Muscle of leg (tissue), 3 donors: ENCODE measurements at regions not wholly inside any gene's neighbourhood (a gene's known extent, or its start where the extent isn't known, plus 50 kb on each side); places are given as distances from the start of the nearest gene placed in this dataset.

Experiments used
- DNase-seq: peaks from one replicate; pipeline ENCODE4 v3.0.0; 2013
- H3K27ac ChIP-seq: one replicate; pipeline ENCODE4 v1.5.1; 2013; ENCODE audit warnings: mild to moderate bottlenecking, low read length, control low read depth
- H3K27me3 ChIP-seq: one replicate; pipeline ENCODE4 v1.6.1; 2013; ENCODE audit warnings: low read length; ENCODE audit not compliant: control insufficient read depth, insufficient read depth
- H3K36me3 ChIP-seq: one replicate; pipeline ENCODE4 v1.6.1; 2013; ENCODE audit warnings: low read length; ENCODE audit not compliant: control insufficient read depth, insufficient read depth
- H3K4me1 ChIP-seq: one replicate; pipeline ENCODE4 v1.6.1; 2013; ENCODE audit warnings: low read length; ENCODE audit not compliant: control insufficient read depth, insufficient read depth
- H3K4me3 ChIP-seq: one replicate; pipeline ENCODE4 v1.5.1; 2013; ENCODE audit warnings: low read length, control low read depth
- H3K9me3 ChIP-seq: replicated peaks from 2 replicates; pipeline ENCODE4 v1.6.1; 2013; ENCODE audit warnings: low read depth, low read length; ENCODE audit not compliant: control insufficient read depth
- WGBS: methylation state at CpG from one replicate; pipeline ENCODE4 v1.1.5; 2013; ENCODE audit warnings: missing lambda C conversion rate; ENCODE audit not compliant: insufficient coverage; 5-methylcytosine and 5-hydroxymethylcytosine counted together

DNA sequence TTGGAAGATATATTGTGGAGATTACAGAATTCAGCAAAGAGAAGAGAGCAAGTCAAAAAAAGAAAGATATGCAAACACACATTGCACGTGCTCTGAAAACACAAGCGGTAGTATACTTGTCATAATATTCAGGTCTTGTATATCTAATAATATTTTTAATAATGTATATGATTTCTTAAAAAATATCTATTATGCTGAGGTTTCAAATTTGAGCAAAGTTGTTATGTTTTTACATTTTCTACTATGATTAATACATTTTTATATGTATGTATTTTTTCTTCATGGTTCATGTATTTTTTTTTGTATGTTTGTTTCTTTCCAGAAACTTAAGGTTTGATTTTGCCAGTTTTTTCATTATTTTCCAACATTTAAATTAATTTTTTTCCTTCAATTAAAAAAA lies 752.4 kb upstream of the VSTM2A start:
- peaks cover 3% of the 10 kb centered on the region for H3K9me3 ChIP-seq
- H3K36me3 ChIP-seq, result no peaks in the 10 kb centered on the region
- H3K27ac ChIP-seq, result no peak overlapping the region
- DNase-seq, result no peak
- no peak overlapping the region for H3K4me3 ChIP-seq
- H3K4me1 ChIP-seq, result no peaks in the 10 kb centered on the region
- no peaks in the 10 kb centered on the region for H3K27me3 ChIP-seq
- no CpG with 5 or more reads among the region's 2 CpGs for WGBS

DNA sequence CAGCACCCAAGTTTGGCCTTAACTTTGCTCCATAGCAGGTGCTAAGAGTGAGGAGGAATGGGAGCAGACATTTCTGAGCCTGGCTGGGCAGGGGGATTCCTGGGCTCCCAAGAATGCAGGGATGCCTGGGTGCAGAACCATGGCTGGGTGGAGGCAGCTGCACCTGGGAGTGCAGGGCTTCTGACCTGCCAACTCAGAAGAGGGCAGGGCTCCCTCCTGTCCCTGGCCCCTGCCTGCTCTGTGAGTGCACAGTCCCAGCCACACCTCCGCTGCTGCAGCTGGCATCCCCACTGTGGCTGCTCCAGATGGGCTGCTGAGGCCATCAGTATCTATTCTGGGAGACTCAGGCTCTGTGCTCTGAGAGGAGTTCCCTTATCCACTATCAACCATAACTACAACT lies 747.4 kb upstream of the VSTM2A start:
- H3K4me3 ChIP-seq, result no peak overlapping the region
- H3K4me1 ChIP-seq, result no peaks in the 10 kb centered on the region
- H3K9me3 ChIP-seq, result peaks cover 3% of the 10 kb centered on the region
- no peaks in the 10 kb centered on the region for H3K36me3 ChIP-seq
- 75% methylated on average over 1 of the region's 1 CpG for WGBS
- no peaks in the 10 kb centered on the region for H3K27me3 ChIP-seq
- no peak overlapping the region for H3K27ac ChIP-seq
- DNase-seq, result no peak

DNA sequence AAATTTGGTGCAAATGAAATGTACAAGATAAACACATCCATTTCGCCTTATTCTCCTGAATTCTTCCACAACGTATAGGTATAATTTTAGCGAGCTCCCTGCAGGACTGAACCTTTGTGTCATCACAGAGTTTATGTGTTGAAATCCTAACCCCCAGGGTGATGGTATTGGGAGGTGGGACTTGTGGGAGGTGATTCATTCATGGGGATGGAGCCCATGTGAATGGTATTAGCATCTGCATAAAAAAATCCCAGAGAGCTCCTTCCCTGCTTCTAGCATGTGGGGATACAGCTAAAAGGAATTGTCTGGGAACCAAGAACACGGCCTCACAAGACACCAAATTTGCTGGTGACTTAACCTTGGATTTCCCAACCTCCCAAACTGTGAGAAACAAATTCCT lies 741.4 kb upstream of the VSTM2A start:
- H3K27me3 ChIP-seq, result no peaks in the 10 kb centered on the region
- no CpG with 5 or more reads among the region's 4 CpGs for WGBS
- H3K36me3 ChIP-seq, result no peaks in the 10 kb centered on the region
- H3K9me3 ChIP-seq, result no peaks in the 10 kb centered on the region
- H3K4me3 ChIP-seq, result no peak overlapping the region
- no peaks in the 10 kb centered on the region for H3K4me1 ChIP-seq
- H3K27ac ChIP-seq, result no peak overlapping the region
- no peak for DNase-seq

DNA sequence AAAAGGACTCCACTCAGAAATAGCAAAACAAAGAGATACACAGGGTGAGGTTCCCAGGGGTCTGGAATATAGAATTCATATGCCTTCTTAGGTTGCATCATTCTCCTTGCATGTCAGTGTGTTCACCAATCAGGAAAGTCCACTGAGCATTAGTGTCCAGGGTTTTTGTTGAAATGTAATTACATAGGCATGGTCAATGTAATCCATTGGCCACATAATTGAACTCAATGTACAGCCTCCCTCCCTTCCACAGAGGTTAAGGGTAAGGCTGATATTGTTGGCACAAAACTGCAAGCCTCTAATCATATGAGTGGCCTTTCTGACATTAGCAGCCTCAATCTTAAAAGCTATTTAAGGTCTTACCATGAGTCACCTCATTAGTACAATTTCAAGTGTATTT lies 736.1 kb upstream of the VSTM2A start:
- no peak for DNase-seq
- Histone ChIP-seq H3K27ac (no peak overlapping the region), H3K4me1 (no peaks in the 10 kb centered on the region), H3K9me3 (no peaks in the 10 kb centered on the region), H3K36me3 (no peaks in the 10 kb centered on the region), H3K4me3 (no peak overlapping the region), H3K27me3 (no peaks in the 10 kb centered on the region)

DNA sequence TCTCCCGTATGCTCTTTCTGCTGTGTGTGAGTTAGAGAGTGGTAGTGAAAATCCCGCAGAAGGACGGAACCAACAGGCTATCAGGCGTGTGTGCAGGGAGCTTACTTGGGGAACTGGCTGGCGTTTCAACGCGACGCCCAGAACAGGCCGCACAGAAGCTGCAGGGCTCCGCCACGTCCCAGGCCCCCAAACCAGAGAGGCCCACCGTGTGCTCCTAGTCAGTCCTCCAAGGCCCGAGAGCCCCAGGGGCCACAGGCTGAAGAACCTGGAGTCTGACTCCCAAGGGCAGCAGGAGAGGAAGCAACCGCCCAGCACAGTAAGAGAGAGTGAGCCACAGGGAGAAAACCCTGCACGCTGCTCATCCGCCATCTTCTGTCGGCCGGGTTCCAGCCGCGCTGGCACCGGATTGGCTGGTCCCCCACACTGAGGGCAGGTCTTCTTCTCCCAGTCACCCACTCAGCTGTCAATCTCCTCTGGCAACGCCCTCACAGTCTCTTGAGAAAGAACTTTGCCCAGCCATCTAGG lies 730.6 kb upstream of the VSTM2A start:
- no peak overlapping the region for H3K4me3 ChIP-seq
- no peaks in the 10 kb centered on the region for H3K9me3 ChIP-seq
- 89% methylated on average over 21 of the region's 22 CpGs for WGBS
- no peak overlapping the region for H3K27ac ChIP-seq
- H3K36me3 ChIP-seq, result no peaks in the 10 kb centered on the region
- no peaks in the 10 kb centered on the region for H3K4me1 ChIP-seq
- no peaks in the 10 kb centered on the region for H3K27me3 ChIP-seq
- no peak for DNase-seq

DNA sequence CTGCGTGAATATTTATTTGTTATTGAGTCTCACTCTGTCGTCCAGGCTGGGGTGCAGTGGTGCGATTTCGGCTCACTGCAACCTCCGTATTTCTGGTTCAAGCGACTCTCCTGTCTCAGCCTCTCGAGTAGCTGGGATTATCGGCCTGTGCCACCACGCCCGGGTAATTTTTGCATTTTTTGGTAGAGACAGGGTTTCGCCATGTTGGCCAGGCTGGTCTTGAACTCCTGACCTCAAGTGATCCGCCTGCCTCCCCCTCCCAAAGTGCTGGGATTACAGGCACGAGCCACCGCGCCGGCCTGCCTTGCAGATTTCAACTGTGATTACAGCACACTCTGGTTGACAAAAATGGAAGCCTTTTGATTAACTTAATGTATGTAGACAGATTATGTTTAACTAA lies 730.0 kb upstream of the VSTM2A start:
- 97% methylated on average over 10 of the region's 16 CpGs for WGBS

DNA sequence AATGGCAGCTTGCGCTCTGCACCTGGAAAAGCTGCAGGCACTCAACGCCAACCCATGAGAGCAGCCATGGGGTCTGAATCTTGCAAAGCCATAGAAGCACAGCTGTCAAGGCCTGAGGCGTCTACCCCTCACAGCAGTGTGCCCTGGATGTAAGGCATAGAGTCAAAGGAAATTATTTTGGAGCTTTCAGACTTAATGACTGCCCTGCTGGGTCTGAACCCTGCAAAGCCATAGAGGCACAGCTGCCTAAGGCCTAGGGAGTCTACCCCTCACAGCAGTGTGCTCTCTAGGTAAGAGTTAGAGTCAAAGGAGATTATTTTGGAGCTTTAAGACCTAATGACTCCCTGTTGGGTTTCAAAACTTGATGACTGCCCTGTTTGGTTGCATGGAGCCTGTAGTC lies 706.9 kb upstream of the VSTM2A start:
- 79% methylated on average over 3 of the region's 3 CpGs for WGBS
- Histone ChIP-seq H3K4me1 (no peaks in the 10 kb centered on the region), H3K27ac (no peak overlapping the region), H3K4me3 (no peak overlapping the region), H3K36me3 (no peaks in the 10 kb centered on the region), H3K27me3 (no peaks in the 10 kb centered on the region), H3K9me3 (no peaks in the 10 kb centered on the region)
- no peak for DNase-seq

More for the DNA sequence above, 730.0 kb upstream of the VSTM2A start:
- Histone ChIP-seq H3K4me1 (no peaks in the 10 kb centered on the region), H3K36me3 (no peaks in the 10 kb centered on the region), H3K4me3 (no peak overlapping the region), H3K27ac (no peak overlapping the region), H3K27me3 (no peaks in the 10 kb centered on the region), H3K9me3 (no peaks in the 10 kb centered on the region)
- no peak for DNase-seq

DNA sequence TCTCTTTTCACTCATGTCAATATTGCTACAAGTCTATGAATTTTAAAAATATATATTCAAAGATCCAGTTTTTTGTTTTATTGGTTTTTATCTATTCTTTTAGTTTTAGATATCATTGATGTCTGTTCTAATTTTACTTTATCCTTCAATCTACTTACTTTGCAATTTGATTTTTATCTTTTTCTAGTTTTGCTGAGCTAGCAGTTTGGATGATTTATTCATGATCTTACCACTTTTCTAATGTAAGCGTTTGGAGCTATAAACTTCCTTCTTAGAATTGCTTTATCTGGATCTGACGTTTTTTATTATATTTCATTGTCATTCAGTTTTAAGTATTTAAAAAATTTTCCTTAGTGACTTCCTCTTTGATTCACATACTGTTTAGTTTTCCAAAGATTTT lies 664.5 kb upstream of the VSTM2A start:
- no peaks in the 10 kb centered on the region for H3K36me3 ChIP-seq
- H3K27me3 ChIP-seq, result no peaks in the 10 kb centered on the region
- no peak overlapping the region for H3K27ac ChIP-seq
- no peaks in the 10 kb centered on the region for H3K4me1 ChIP-seq
- H3K9me3 ChIP-seq, result no peaks in the 10 kb centered on the region
- WGBS, result no CpG with 5 or more reads among the region's 2 CpGs
- H3K4me3 ChIP-seq, result no peak overlapping the region
- no peak for DNase-seq

DNA sequence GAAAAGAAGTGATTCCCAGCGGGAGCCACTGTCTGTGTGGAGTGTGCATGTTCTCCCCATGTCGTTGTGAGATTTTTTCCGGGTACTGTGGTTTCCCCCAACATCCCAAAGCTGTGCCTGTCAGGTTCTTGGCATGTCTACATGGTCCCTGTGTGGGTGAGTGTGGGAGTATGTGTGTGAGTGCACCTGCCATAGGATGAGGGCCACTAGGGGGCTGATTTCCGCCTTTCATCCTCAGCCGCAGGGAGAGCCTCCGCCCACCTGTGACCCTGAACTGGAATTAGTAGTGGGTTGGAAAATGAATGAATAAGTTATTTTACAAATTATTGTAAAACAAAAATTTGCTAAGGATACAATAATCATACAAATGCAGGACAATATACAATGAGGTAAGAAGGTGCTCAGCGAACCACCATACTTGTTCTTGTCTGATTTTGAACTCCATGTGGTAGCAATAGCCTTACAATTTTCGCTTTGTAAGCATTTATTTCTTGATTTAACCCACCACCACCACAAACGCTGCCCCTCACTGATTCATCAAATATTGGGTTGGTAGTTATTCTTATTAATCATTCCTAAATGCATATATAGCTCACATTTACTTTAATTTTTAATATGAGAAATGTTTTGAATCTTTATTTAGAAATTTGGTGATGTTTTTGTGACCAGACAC lies 641.2 kb upstream of the VSTM2A start:
- H3K4me1 ChIP-seq, result no peaks in the 10 kb centered on the region
- no CpG with 5 or more reads among the region's 9 CpGs for WGBS
- no peak overlapping the region for H3K4me3 ChIP-seq
- no peak for DNase-seq
- H3K27me3 ChIP-seq, result no peaks in the 10 kb centered on the region
- no peaks in the 10 kb centered on the region for H3K9me3 ChIP-seq
- no peaks in the 10 kb centered on the region for H3K36me3 ChIP-seq
- H3K27ac ChIP-seq, result no peak overlapping the region

DNA sequence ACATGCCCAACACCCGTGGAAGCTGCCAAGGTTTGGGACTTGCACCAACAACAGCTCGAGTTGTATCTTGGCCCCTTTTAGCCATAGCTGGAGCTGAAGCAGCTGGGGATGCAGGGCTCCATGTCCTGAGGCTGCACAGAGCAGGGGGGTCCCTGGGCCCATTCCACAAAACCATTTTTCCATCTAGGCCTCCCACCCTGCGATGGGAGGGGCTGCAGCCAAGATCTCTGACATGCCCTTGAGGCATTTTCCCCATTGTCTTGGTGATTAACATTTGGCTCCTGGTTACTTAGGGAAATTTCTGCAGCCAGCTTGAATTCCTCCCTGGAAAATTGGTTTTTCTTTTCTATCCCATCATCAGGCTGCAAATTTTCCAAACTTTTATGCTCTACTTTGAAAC lies 637.8 kb upstream of the VSTM2A start:
- Histone ChIP-seq H3K27ac (no peak overlapping the region), H3K9me3 (no peaks in the 10 kb centered on the region), H3K36me3 (no peaks in the 10 kb centered on the region), H3K4me1 (no peaks in the 10 kb centered on the region), H3K4me3 (no peak overlapping the region), H3K27me3 (no peaks in the 10 kb centered on the region)
- no peak for DNase-seq
- WGBS, result no CpG with 5 or more reads among the region's 3 CpGs

DNA sequence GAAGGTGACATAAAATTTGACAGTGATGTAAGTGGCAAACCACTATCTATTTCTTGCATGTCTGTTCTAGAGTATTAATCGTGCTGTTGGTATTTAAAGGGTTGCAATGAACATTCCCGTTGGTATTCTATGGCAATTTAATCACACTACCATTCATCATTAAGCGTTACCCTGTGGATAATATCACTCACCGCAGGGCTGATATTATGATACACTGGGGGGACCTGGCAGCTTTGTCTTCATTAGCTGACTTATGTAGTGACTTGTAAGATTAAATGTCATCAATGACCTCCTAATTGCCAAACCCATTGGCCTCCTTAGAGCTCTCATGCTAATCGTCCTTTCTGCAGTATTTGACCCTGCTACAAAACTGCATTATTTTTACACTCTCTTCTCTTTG lies 624.5 kb upstream of the VSTM2A start:
- no peak overlapping the region for H3K4me3 ChIP-seq
- WGBS, result 83% methylated on average over 1 of the region's 5 CpGs

More for the DNA sequence above, 624.5 kb upstream of the VSTM2A start:
- H3K27ac ChIP-seq, result no peak overlapping the region
- H3K27me3 ChIP-seq, result no peaks in the 10 kb centered on the region
- no peaks in the 10 kb centered on the region for H3K4me1 ChIP-seq
- DNase-seq, result no peak
- no peaks in the 10 kb centered on the region for H3K36me3 ChIP-seq
- H3K9me3 ChIP-seq, result no peaks in the 10 kb centered on the region
